HG03442 (cell line): ENCODE measurements at regions not wholly inside any gene's neighbourhood (a gene's known extent, or its start where the extent isn't known, plus 50 kb on each side); places are given as distances from the start of the nearest gene placed in this dataset.

ENCODE experiments used
- ATAC-seq: cut with Tn5 transposase; IDR thresholded peaks from one replicate; pipeline ENCODE4 v1.9.1; 2021; ENCODE audit warnings: mild to moderate bottlenecking, moderate library complexity; ENCODE audit not compliant: unreplicated experiment

DNA sequence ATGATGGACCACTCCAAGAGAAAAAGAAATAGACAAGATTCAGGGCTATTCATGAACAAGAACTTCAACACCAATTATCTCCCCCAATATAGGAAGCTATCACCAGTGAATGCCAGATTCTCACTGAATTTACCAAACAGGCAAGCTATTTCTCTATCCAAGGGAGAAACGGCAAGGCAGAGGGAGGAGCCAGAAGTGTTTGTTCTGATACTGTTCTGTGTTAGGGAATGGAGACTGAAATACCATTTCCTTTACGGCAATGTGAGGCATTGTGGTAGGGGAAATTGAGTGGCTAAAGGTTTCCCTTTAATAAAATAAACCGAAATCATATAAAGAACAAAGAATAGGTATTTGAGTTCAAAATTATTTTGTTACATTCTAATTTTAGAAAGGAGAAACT is 68.0 kb upstream of the ALDH1A1 start:
- ATAC-seq: no peak

DNA sequence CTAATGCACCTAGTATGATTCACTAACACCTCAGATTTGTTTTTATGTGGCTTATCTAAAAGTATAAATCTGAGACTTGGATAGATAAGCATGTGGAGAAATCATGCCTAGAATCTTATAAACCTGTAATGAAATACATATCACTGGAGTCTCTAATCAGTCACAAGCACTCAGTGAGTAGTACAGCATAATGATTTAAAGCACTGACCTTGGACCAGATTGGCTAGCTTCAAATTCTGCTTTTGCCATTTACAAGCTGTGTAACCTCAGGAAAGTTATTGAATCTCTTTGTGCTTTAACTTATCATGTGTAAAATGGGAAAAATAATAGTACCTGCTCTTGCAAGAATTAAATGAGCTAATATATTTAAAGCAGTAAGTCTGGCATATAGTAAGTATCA is 61.2 kb upstream of the ALDH1A1 start:
- ATAC-seq: no peak

DNA sequence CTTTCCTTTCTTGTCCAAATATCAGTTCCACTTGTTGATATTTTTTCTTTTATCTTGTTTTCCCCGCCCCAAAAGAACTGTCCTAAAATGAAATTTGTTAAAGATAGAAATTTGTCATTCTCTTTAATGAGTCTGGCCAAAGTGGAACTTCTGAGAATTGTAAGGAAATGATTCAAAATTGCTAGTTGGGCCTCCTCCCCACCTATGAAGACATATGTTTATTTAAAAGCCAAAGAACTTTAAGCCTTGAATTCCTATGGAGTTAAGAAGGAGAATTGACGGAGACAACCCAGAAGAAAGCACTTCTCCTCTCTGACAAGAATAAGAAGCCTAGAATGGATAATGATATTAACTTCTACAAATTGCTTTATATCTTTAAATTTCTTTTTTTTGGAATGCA is 59.1 kb upstream of the ALDH1A1 start:
- no peak for ATAC-seq

DNA sequence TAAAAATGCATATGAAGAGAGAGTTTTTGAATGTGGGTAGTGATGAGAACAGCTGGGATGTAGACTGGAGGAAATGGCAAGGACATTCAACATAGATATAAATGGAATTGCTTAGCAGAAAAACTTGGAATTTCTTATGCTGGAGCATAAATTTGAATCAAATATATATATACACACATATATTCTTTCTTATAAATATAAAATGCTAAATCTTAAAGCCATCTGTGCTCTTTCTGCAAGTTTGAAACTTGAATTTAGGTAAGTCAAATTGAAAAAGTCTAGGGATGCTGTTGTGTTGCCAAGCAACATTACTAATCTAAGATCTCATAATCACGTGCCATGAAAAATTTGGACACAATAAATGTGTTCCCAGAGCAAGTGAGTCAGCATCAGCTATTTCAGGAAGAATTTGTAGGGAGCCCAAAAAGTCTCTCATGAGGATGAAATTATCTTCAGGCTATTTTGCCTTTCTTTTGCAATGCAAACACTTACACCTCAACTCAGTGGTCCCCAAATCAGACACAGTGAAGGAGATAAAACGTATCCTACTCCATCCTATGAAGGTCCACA is 58.4 kb upstream of the ALDH1A1 start:
- ATAC-seq: no peak

DNA sequence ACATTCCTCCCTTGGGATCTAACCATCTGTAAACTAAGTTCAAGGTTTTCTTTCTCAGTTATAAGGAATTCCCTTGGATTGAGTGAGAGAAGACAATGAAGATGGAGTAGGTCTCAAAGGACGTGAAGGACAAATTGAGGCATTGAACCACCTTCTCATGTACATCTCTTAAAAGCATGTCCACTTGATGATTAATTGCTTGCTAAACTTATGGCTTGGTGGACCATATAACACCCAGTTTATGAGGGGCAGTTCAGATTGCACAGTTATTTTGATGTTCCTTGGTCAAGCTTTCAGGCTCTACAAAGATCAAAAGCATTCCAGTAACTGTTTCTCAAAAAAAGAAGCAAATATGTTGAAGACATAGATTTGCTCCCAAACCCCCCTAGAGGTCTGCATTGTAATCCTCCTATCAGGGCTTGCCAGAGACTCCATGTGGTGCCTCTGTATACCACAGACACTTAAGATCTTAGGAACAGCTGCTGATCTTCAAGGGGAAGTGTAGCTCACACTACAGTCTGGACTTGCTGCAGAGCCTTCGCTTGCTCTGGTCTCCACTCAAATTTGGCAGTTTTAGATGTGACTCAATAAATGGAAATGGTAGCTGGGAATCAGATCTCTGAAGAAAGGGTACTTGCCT is 56.9 kb upstream of the ALDH1A1 start:
- ATAC-seq: no peak

DNA sequence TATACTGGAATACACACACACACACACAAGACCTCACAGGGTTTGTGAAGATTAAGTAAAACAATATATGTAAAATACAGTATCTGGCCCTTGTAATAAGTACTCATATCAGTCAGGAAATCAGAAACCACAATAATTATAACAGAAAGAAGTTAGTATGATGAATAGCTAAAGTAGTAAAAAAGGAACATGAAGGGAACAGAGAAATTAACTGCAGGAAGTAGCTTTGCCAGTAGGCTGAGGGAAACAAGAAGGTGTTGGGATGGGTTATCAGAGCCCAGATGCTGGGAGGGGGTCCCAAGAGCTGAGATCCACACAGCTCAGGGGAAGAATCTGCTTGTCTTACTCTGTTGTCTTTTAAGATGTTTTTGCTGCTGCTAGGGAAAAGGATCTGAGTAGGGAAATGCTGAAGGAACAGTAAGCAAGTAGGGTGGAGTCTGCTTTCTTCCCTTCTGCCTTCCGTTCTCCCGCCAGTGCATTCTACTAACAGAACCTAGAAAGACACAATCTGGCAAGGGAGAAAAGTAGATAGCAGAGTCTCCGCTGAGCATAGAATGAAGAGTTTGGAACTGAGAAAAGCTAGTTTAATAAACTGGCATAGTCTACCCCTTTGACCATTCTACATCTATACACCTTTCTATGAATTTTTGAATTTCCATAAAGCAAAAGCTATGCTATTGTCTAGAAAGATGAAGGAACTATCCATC is 55.3 kb upstream of the ALDH1A1 start:
- ATAC-seq: no peak

DNA sequence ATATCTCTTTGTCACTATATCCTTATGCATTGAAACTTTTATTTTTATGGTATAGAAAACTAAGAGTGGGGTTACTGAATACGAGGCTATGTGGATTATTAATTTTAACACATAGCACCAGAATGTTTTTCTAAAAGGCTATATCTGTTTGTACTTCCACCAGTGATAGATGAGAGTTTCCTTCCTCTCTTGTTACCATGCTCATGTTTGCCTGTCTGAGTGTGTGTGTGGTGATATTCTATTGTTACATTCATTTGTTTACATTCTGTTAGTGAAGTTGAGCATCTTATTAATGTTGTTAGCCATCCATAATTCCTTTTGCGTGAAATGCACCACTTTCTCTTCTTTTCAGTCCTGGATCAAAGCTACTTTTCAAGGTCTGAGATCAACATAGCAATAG is 54.1 kb upstream of the ALDH1A1 start:
- ATAC-seq: no peak
